GM18505 (cell line): ENCODE measurements at regions not wholly inside any gene's neighbourhood (a gene's known extent, or its start where the extent isn't known, plus 50 kb on each side); places are given as distances from the start of the nearest gene placed in this dataset.

Source experiments
- ATAC-seq: cut with Tn5 transposase; IDR thresholded peaks from one replicate; pipeline ENCODE4 v1.9.1; 2021; ENCODE audit not compliant: unreplicated experiment
- POLR2A ChIP-seq: IDR thresholded peaks from 4 replicates; pipeline ENCODE4 v1.6.1; 2011; ENCODE audit warnings: borderline replicate concordance; ENCODE audit not compliant: insufficient read depth, insufficient read length; ENCODE audit errors: extremely low read depth

DNA sequence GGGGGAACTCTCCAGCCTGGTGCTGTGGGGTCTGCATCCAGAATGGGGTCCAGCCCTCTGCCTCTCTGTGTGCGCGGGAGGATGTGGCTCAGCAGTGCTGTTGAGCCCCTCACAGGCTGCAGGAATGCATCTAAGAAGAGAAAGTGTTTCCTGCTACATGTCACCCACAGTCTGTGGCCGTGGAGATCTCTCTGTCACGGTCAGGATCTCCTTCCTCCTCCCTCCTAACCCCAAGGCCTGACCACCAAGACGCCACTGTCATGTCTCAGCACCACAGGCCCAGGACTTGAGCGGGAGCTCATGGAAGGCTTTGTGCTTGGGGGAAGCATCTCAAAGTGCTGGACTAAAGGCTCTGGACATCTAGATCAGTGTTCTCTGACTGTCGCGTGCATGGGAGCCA, 90.1 kb downstream of the SREK1 start:
- TF ChIP-seq POLR2A: no peak
- ATAC-seq: no peak

DNA sequence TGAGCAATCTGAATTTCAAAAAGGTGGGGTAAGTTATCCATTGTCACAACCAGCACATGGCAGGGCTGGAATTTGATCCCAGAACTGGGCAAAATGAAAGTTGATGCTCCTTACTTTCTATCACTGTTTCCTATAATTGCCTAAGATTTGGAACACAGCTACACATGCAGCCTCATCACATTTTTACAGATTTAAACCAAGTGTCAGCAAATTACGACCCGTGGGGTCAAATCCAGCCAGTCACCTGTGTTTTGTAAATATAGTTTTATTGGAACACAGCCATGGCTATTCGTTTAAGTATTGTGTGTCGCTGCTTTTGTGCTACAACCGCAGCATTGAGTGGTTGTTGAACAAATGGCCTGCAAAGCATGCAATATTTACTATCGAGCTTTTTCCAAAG, 94.3 kb downstream of the SREK1 start:
- ATAC-seq: no peak
- TF ChIP-seq POLR2A: no peak

DNA sequence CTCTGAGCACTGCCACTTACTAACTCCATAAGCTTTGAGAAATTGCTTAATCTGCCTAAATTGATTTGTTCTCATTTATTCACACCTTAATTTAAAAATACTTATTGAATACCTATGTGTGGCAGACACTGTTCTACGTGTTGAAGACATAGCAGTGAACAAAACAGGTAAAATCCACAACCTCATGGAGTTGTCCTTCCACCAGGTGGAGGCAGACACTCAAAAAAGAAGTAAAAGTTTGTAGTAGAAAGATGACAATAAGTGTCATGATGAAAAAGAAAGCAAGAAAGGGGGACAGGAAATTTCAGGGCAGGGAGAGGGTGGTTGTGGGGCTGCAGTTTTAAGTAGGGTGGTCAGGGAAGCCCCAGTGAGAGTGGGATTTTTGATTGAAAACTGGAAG, 94.9 kb downstream of the SREK1 start:
- ATAC-seq: no peak
- no peak for TF ChIP-seq POLR2A

DNA sequence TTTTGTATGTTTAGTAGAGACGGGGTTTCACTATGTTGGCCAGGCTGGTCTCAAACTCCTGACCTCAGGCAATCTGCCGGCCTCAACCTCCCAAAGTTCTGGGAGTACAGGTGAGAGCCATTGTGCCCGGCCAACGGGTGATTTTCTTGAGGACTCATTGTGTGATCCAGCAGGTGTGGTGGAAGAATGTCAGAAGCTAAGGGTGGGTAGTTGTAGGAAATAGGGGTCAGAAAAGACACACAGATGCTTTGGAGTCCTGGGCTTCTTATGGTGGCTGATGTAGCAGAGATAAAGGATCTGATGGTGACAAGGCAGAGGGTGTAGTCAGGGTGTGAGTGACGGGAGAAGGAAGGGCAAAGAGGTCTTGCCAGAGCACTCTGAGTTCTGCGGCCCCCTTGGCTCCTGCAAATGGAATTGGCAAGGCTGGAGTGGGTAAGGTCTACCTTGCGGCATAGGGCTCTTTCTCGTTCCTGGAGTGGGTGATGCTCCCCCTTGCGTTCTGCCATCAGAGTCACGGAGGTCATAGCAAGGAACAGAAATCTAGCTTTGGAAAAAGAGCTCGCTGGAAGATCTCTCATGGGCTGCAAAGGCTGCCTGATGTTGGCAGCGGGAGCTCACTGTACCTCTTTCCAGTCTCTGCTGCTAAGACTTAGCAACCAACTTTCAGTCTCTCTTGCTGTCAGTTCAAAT, 97.2 kb downstream of the SREK1 start:
- ATAC-seq: no peak
- TF ChIP-seq POLR2A: no peak

DNA sequence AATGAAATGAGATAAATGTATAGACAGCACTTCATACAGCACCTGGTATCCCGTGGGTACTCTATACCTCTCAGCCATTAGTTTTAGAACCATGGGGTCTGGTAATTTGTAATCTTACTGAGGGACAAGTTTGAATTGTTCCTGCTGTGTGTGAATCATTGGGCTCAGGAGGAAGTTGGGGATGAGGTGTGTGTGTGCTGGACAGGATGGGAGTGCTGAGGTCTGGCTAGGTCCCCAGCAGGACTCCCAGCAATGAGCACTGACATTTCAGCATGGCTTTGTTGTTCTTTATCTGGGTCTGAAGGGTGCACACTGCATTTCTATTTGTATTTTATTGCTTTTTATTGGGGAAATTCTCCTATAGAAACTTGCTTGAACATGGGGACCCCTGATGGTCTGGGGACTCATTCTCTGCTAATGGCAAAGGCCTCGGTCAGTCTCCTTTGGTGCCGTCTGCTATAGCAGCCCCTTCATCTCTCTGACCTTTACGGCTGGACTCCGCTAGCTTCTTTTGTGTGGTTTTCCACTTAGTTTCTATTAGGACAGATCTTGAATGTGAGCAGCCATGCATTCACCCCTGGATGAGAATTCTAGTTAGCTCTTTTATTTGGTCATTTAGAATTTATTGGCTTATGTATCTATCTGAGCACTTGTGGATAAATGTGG, 98.1 kb downstream of the SREK1 start:
- no peak for TF ChIP-seq POLR2A
- ATAC-seq: no peak

DNA sequence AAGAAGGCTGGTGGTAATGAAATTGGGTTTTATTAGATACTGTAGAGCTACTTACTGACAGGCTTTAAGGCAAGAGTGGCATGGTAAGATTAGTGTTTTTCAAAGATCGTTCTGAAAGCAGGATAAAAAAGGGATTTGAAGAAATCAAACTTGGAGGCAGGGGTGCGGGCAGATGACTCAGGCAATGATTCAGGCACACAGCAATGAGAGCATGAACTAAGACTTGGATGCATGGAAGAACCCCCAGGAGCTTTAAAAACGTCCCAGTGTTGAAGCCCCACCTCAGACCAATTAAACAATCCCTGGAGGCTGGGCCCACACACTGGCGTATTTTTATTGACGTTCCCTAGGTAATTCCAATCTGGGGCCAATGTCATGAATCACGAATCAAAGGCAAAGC, 102.5 kb downstream of the SREK1 start:
- no peak for TF ChIP-seq POLR2A
- no peak for ATAC-seq

DNA sequence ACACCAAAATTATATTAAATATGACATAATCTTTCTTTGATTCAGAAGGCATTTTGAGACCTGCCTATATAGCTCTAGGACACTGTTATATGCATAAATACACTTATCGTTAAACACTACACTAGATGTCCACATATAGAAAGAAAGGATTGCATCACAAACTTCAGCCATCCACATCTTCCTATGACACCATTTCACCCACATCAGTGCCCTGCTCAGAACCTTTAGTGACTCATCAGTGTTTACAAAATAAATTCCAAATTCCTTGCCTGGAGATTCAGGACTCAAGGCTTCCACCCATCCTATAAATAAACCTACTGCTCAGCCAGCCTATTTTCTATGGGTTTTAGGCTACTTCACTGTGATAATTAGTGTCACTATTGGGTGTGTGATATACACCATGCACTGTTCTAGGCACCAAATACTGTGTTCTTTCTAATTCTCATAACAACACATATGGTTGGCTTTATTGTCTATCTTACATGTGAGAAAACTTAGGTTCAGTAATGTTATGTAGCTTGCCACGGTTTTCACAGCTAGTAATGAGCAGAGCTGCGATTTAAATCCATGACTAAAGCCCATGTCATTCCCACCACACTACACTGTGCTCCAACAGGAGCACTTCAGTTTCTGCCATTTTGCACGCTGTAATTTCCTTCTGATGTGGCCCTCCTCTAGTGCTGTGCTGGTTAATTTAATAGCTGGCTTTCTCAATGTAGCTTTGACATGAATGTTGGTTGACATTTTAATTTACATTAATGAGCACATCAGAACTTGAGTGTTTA, 103.3 kb downstream of the SREK1 start:
- no peak for TF ChIP-seq POLR2A
- ATAC-seq: no peak

DNA sequence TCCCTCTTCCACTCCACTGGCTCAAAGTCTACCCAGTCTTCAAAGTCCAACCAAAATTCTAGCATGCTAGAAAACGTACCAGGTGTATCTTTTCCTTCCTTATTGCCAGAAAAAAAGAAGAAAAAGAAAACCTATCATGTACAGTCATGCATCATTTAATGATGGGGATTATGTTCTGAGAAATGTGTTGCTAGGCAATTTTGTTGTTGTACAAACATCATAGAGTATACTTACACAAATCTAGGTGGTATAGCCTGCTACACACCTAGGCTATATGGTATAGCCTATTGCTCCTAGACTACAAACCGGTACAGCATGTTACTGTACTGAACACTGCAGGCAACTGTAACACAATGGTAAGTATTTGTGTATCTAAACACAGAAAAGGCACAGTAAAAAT, 104.8 kb downstream of the SREK1 start:
- TF ChIP-seq POLR2A: no peak
- ATAC-seq: no peak

DNA sequence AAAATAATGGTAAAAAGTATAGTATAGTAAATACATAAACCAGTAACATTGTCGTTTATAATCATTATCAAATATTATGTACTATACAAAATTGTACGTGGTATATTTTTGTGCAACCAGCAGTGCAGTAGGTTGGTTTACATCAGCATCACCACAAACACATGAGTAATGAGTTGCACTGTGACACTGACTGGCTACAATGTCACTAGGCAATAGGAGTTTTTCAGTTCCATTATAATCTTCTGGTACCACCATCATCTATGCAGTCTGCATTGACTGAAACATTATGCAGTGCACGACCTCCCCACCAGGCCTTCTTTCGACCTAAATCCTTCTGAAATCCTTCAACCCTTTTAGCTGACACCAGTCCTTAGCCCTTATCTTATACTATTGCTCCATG, 105.8 kb downstream of the SREK1 start:
- ATAC-seq: no peak
- no peak for TF ChIP-seq POLR2A

DNA sequence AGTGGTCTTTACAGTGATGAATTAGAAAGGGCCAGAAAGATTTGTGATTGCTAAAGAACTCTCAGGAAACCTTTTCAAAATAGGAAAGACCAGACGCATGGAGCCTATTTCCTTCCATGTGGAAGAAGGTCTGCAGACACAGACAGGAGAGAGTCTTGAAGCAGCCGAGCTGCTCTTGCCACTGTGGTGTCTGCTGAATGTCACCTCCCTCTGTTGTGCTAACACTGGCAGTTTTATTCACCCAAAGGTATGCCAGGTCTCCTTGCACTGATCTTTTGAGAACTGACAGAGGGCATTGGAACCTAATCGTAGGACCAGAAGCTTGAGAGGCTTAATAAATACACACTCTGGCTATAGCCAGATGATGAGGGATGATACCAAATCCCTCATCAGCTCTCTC, 108.7 kb downstream of the SREK1 start:
- no peak for TF ChIP-seq POLR2A
- ATAC-seq: no peak

DNA sequence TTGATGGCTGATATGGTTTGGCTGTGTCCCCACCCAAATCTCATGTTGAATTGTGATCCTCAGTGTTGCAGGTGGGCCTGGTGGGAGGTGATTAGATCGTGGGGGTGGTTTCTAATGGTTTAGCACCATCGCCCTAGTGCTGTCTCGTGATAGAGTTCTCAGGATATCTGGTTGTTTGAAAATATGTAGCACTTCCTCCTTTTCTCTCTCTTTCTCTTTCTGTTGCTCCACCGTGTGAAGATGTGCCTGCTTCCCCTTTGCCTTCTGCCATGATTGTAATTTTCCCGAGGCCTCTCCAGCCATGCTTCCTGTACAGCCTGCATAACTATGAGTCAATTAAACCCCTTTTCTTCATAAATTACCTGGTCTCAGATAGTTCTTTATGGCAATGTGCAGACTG, 111.6 kb downstream of the SREK1 start:
- ATAC-seq: no peak
- TF ChIP-seq POLR2A: no peak

DNA sequence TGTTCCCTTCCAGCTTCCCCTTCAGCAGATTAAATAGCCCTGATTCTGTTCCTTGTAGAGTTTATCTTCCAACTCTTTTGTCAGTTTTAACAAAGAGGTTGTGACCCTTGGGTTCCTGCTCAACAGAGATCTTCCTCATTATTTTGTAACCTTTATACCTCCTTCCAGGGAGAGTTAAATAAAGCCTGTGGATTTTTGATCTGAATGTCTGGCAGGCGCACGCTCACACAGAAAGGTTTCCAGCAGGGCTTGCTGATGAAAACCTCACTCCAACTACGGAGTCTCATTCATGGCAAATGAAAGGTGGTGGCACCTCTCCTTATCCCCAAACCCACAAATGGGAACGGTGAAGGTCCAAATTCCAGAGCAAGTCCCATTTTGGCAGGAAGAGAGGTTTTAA, 129.0 kb downstream of the SREK1 start:
- no peak for TF ChIP-seq POLR2A
- ATAC-seq: no peak

DNA sequence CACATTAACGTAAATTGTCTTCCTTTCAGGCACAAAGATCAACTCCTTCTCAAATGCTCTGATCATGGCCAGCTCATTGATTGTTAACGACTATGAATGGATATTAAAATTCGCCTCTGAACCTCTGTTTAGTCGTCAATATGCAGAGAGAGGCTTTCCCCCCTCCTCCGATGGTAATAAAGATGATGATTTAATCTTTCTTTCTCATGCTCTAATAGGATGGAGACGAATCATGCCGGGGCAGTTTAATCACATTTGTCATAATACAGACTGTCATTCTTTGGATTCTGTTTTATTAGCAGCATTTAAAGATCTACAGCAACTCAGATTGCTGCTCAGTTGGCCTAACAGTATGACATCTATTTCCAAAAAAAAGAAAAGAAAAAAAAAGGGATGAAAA, 132.9 kb downstream of the SREK1 start:
- no peak for TF ChIP-seq POLR2A
- no peak for ATAC-seq

DNA sequence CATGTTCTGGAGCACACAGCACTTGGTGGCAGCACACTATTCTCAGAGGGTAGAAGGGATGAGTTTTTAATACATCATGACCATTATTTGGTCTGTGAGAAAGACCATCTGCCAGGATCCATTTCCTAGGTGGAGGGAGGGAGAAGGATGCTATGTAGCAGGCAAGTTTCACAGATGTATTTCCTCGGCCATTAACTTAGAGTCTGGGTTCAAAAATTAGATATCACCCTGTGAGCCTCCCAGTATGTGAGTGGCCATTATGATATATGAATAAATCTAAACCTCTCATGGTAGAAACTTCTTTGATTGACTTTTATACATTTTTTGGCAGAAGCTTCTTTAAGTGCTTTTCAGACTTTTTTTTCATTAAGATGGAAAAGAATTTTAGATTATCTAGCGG, 133.9 kb downstream of the SREK1 start:
- ATAC-seq: no peak
- no peak for TF ChIP-seq POLR2A
